GM12872 (cell line): ENCODE measurements at regions not wholly inside any gene's neighbourhood (a gene's known extent, or its start where the extent isn't known, plus 50 kb on each side); places are given as distances from the start of the nearest gene placed in this dataset.

Experiments
- TF ChIP-seq, protein P1 (sequence below): IDR thresholded peaks from 3 replicates; pipeline ENCODE4 v1.5.1; 2011; ENCODE audit warnings: low read depth, mild to moderate bottlenecking, low read length, moderate library complexity; ENCODE audit not compliant: insufficient read depth

- TF ChIP-seq, protein P1, sequence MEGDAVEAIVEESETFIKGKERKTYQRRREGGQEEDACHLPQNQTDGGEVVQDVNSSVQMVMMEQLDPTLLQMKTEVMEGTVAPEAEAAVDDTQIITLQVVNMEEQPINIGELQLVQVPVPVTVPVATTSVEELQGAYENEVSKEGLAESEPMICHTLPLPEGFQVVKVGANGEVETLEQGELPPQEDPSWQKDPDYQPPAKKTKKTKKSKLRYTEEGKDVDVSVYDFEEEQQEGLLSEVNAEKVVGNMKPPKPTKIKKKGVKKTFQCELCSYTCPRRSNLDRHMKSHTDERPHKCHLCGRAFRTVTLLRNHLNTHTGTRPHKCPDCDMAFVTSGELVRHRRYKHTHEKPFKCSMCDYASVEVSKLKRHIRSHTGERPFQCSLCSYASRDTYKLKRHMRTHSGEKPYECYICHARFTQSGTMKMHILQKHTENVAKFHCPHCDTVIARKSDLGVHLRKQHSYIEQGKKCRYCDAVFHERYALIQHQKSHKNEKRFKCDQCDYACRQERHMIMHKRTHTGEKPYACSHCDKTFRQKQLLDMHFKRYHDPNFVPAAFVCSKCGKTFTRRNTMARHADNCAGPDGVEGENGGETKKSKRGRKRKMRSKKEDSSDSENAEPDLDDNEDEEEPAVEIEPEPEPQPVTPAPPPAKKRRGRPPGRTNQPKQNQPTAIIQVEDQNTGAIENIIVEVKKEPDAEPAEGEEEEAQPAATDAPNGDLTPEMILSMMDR, result no peak
Measured at GRCh38 chr7:131819891-131820290, 263.5 kb upstream of the PODXL start.

DNA sequence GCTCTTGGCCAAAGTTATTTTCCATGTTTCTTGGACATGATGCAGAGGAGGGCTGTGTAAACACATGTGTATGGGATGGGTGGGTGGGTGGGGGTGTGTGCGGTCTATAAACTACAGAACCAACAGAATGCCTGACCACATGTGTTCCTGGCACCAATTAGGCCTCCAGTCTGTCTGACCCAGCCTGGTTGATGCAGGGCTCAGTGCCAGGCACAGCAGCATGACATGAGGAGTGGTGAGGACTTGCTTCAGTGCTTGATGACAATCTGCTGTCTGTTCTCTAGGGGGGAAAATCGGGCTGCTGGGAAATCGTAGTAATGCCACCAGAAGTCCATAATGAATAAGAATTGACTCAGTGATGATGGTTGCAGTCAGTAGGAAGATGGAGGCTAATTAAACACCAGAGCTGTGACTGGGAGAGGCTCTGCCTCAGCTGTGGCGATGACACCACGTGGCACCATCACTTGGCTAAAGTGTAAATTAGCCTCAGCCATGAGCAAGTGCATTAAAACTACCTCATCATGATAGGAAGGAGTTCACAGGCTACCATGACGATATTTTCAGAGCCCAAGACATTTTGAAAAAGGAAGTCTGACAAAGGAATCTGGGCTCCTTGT lies 260.1 kb upstream of the PODXL start:
- TF ChIP-seq, protein P1, result no peak

GRCh38 chr7:131808736-131809135 lies 252.3 kb upstream of the PODXL start:
- TF ChIP-seq, protein P1, result no peak

DNA sequence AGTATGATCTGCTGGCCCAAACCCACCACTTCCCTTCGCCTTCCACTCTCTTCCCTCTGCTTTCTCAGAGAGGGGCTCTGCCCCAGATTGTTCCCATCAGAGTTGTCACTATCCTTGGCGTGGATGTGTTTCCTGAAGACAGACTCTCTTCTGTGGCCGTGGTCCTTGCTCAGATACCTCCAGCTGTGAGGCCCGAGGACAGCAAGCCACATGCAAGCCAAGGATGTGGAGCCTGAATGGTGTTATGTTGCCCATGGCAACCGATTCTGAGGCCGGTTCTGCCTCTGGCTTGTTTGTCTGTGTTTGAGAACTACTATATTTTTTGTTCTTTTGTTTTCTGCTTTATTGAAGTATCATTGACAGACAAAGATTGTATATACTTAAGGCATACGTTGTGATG lies 247.4 kb upstream of the PODXL start:
- TF ChIP-seq, protein P1, result no peak

DNA sequence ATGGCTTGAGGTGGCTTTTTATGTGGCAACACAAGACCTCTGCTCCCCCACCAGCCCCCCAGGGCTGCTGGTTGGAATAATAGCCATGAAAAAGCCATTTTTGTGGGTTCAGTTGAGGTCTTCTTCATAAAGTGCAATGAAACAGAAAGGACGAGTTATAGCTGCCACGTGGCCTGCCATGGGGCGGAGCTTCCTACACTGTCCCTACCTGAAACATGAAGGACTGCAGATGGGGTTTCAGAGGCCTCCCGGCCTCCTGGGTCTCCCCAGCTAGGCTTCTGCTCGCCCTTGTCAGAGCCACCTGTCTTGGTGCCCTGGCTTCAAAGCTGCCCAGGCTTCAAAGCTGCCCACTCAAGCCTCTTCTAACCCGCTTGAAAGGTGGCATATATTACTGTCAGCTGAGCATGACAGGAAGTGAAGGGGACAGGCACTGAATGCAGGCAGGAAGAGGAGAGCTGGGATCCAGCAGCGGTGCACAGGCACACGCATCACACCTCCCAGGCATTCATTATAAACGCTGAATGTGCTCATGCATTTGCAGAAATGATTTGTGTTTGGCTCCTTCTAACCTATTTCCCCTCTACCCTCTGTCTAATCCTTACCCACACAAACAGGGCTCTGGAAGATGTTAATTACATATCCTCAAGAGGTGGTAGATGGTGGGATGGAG lies 245.9 kb upstream of the PODXL start:
- TF ChIP-seq, protein P1, result no peak

DNA sequence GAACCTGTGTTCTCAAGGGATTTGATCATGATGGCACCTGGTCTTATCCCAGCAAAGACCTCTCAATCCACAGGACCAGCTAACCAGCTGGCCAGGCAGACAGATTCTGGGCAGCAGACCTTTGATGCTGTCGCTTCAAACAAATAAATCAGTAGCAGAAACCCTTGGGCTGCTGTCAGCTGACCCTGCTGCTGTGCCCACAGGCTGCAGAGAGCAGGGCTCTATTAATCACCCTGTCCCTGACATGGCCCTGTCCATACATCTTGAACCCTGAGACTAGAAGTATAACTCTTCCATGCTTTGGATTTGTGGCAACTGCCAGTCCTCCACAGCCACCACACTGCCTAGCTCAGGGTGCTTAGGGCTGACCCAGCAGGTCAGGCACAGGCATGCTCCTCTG lies 244.1 kb upstream of the PODXL start:
- TF ChIP-seq, protein P1, result no peak

GRCh38 chr7:131800008-131800407 lies 243.6 kb upstream of the PODXL start:
- TF ChIP-seq, protein P1, result no peak
